ENCODE measurements at regions not wholly inside any gene's neighbourhood (a gene's known extent, or its start where the extent isn't known, plus 50 kb on each side); places are given as distances from the start of the nearest gene placed in this dataset.

GRCh38 chr4:173909294-173909693, 374.2 kb downstream of the FBXO8 start:
- TF ChIP-seq CTCF (IDR thresholded peaks at IDR 0.05), result no peak
- no peaks in the 10 kb centered on the region for H3K4me1 ChIP-seq
- H3K9me3 ChIP-seq, result no peaks in the 10 kb centered on the region
- ATAC-seq (no peak), DNase-seq (no peak)
- intact Hi-C loops (cut with DNase I), result no loop called here
- no peaks in the 10 kb centered on the region for H3K36me3 ChIP-seq
- H3K27me3 ChIP-seq, result no peaks in the 10 kb centered on the region
- no peak overlapping the region for H3K27ac ChIP-seq
- H3K4me3 ChIP-seq, result no peak overlapping the region

- intact Hi-C loops (cut with DNase I), result no loop called here
- TF ChIP-seq CTCF (IDR thresholded peaks at IDR 0.05), result no peak
- H3K27me3 ChIP-seq, result no peaks in the 10 kb centered on the region
- no peak for ATAC-seq
- no peaks in the 10 kb centered on the region for H3K9me3 ChIP-seq
- no peak overlapping the region for H3K27ac ChIP-seq
- no peak overlapping the region for H3K4me3 ChIP-seq
- no peak for DNase-seq
- H3K4me1 ChIP-seq, result no peaks in the 10 kb centered on the region
- no peaks in the 10 kb centered on the region for H3K36me3 ChIP-seq
Measured at GRCh38 chr4:173899813-173900212, 369.8 kb upstream of the HAND2 start.

- DNase-seq, result no peak
Measured at GRCh38 chr4:173891072-173891471, 361.0 kb upstream of the HAND2 start.

GRCh38 chr4:173883821-173884220, 353.8 kb upstream of the HAND2 start:
- Histone ChIP-seq H3K36me3 (no peaks in the 10 kb centered on the region), H3K4me1 (no peaks in the 10 kb centered on the region), H3K4me3 (no peak overlapping the region), H3K27me3 (no peaks in the 10 kb centered on the region), H3K9me3 (no peaks in the 10 kb centered on the region), H3K27ac (no peak overlapping the region)
- intact Hi-C loops (cut with DNase I), result no loop called here
- ATAC-seq, result no peak
- DNase-seq, result no peak
- TF ChIP-seq CTCF (IDR thresholded peaks at IDR 0.05), result no peak

More at GRCh38 chr4:173891072-173891471, 361.0 kb upstream of the HAND2 start:
- no peak overlapping the region for H3K4me3 ChIP-seq
- H3K9me3 ChIP-seq, result no peaks in the 10 kb centered on the region
- intact Hi-C loops (cut with DNase I), result no loop called here
- H3K27me3 ChIP-seq, result no peaks in the 10 kb centered on the region
- no peak for TF ChIP-seq CTCF (IDR thresholded peaks at IDR 0.05)
- no peaks in the 10 kb centered on the region for H3K4me1 ChIP-seq
- no peak overlapping the region for H3K27ac ChIP-seq
- no peak for ATAC-seq
- no peaks in the 10 kb centered on the region for H3K36me3 ChIP-seq

- no peaks in the 10 kb centered on the region for H3K9me3 ChIP-seq
- intact Hi-C loops (cut with DNase I), result no loop called here
- H3K27me3 ChIP-seq, result no peaks in the 10 kb centered on the region
- H3K4me3 ChIP-seq, result no peak overlapping the region
- no peaks in the 10 kb centered on the region for H3K4me1 ChIP-seq
- no peak for DNase-seq
- H3K27ac ChIP-seq, result no peak overlapping the region
- H3K36me3 ChIP-seq, result no peaks in the 10 kb centered on the region
- ATAC-seq, result no peak
- TF ChIP-seq CTCF (IDR thresholded peaks at IDR 0.05), result no peak
Measured at GRCh38 chr4:173880897-173881296, 350.9 kb upstream of the HAND2 start.

GRCh38 chr4:173879509-173879908, 349.5 kb upstream of the HAND2 start:
- intact Hi-C loops (cut with DNase I), result no loop called here
- H3K27ac ChIP-seq, result no peak overlapping the region
- no peak for ATAC-seq
- no peaks in the 10 kb centered on the region for H3K27me3 ChIP-seq
- H3K9me3 ChIP-seq, result no peaks in the 10 kb centered on the region
- H3K4me3 ChIP-seq, result no peak overlapping the region
- no peaks in the 10 kb centered on the region for H3K36me3 ChIP-seq
- no peak for TF ChIP-seq CTCF (IDR thresholded peaks at IDR 0.05)
- H3K4me1 ChIP-seq, result no peaks in the 10 kb centered on the region
- DNase-seq, result no peak
